ENCODE measurements at regions not wholly inside any gene's neighbourhood (a gene's known extent, or its start where the extent isn't known, plus 50 kb on each side); places are given as distances from the start of the nearest gene placed in this dataset.
"Not testable (repeated sequence)": the region's sequence is repeated elsewhere in the genome, so short reads cannot be mapped to it uniquely, and the experiment has no call there.

GRCh38 chr9:64499541-64499940, 785.5 kb downstream of the FOXD4L5 start:
- DNase-seq (ENCODE audit: low spot score), result not testable (repeated sequence)

- DNase-seq (ENCODE audit: low spot score), result not testable (repeated sequence)
Measured at GRCh38 chr9:64498409-64498808, 786.6 kb downstream of the FOXD4L5 start.

GRCh38 chr9:64488544-64488943, 796.5 kb downstream of the FOXD4L5 start:
- not testable (repeated sequence) for DNase-seq (ENCODE audit: low spot score)

- not testable (repeated sequence) for DNase-seq (ENCODE audit: low spot score)
Measured at GRCh38 chr9:64486067-64486466, 798.9 kb downstream of the FOXD4L5 start.

GRCh38 chr9:64479095-64479494, 805.9 kb downstream of the FOXD4L5 start:
- not testable (repeated sequence) for DNase-seq (ENCODE audit: low spot score)

- not testable (repeated sequence) for DNase-seq (ENCODE audit: low spot score)
Measured at GRCh38 chr9:64468943-64469342, 816.1 kb downstream of the FOXD4L5 start.

GRCh38 chr9:64466052-64466599, 818.9 kb downstream of the FOXD4L5 start:
- DNase-seq (ENCODE audit: low spot score), result not testable (repeated sequence)

- not testable (repeated sequence) for DNase-seq (ENCODE audit: low spot score)
Measured at GRCh38 chr9:64461885-64462284, 823.1 kb downstream of the FOXD4L5 start.

- DNase-seq (ENCODE audit: low spot score), result not testable (repeated sequence)
Measured at GRCh38 chr9:64458642-64459041, 826.4 kb downstream of the FOXD4L5 start.

- not testable (repeated sequence) for DNase-seq (ENCODE audit: low spot score)
Measured at GRCh38 chr9:64455107-64455648, 829.8 kb downstream of the FOXD4L5 start.

- DNase-seq (ENCODE audit: low spot score), result peak; percentile 0
Measured at GRCh38 chr9:64452134-64452533, 832.9 kb downstream of the FOXD4L5 start.

GRCh38 chr9:64450654-64451053, 834.4 kb downstream of the FOXD4L5 start:
- DNase-seq (ENCODE audit: low spot score), result not testable (repeated sequence)

- DNase-seq (ENCODE audit: low spot score), result not testable (repeated sequence)
Measured at GRCh38 chr9:64449025-64449424, 836.0 kb downstream of the FOXD4L5 start.

GRCh38 chr9:64444909-64445525, 840.0 kb downstream of the FOXD4L5 start:
- not testable (repeated sequence) for DNase-seq (ENCODE audit: low spot score)

GRCh38 chr9:64439747-64440146, 845.3 kb downstream of the FOXD4L5 start:
- DNase-seq (ENCODE audit: low spot score), result not testable (repeated sequence)
